ENCODE measurements at regions not wholly inside any gene's neighbourhood (a gene's known extent, or its start where the extent isn't known, plus 50 kb on each side); places are given as distances from the start of the nearest gene placed in this dataset.
A peak's percentile ranks its signal among the peaks of the same experiment; 100 is the strongest.

- TF ChIP-seq CTCF (conservative IDR thresholded peaks at IDR 0.05) = no peak
- Mint-ChIP-seq H3K4me3 (no peak overlapping the region), H3K36me3 (ENCODE audit: insufficient read depth in 1 of 3, low read depth in 3 of 3) (no peaks in the 10 kb centered on the region), H3K4me1 (no peaks in the 10 kb centered on the region), H3K27ac (no peak overlapping the region), H3K27me3 (ENCODE audit: low read depth) (no peaks in the 10 kb centered on the region; the same call in 1 of the 2 replicates), H3K9me3 (no peaks in the 10 kb centered on the region; a peak in 1 of 5 replicates)
- no peak overlapping the region for H2AK5ac ChIP-seq (ENCODE audit: insufficient read length, low read length)
- H3K9me3 ChIP-seq (ENCODE audit: control insufficient read depth, low read depth, low read length) = no peaks in the 10 kb centered on the region
- H3K79me2 ChIP-seq (ENCODE audit: insufficient read depth, low read length) = no peaks in the 10 kb centered on the region
- H3K18ac ChIP-seq (ENCODE audit: insufficient read length, low read depth, low read length) = no peak overlapping the region
- H4K8ac ChIP-seq (replicated peaks; ENCODE audit: insufficient read length, low read depth, low read length) = no peak overlapping the region
- DNase-seq = no peak
- H3K27ac ChIP-seq (ENCODE audit: insufficient read length, low read depth, low read length) = no peak overlapping the region
- H3K4me2 ChIP-seq (ENCODE audit: insufficient read depth, insufficient read length, low read length) = no peak overlapping the region
- H3K9ac ChIP-seq (ENCODE audit: extremely low read depth, insufficient read length, low read length) = no peak overlapping the region
- no peak overlapping the region for H2BK12ac ChIP-seq (ENCODE audit: insufficient read length, low read depth, low read length)
- H2BK120ac ChIP-seq (ENCODE audit: low read depth, low read length, poor library complexity, severe bottlenecking) = no peak overlapping the region
- H2BK20ac ChIP-seq (ENCODE audit: low read depth, low read length, poor library complexity, severe bottlenecking) = no peak overlapping the region
- H3K79me1 ChIP-seq (ENCODE audit: insufficient read depth, low read depth, low read length, poor library complexity, severe bottlenecking) = no peaks in the 10 kb centered on the region
- H3K4me1 ChIP-seq (ENCODE audit: insufficient read depth, low read length) = no peaks in the 10 kb centered on the region
- H3K23ac ChIP-seq (ENCODE audit: insufficient read length, low read depth, low read length) = no peak overlapping the region
- H2AFZ ChIP-seq (ENCODE audit: low read length) = no peak overlapping the region
- H2BK5ac ChIP-seq (ENCODE audit: insufficient read length, low read length) = no peak overlapping the region
- no peaks in the 10 kb centered on the region for H4K20me1 ChIP-seq (ENCODE audit: control insufficient read depth, insufficient read depth, insufficient read length)
- H4K5ac ChIP-seq (ENCODE audit: insufficient read length, low read depth, low read length) = no peak overlapping the region
- no peak overlapping the region for H2BK15ac ChIP-seq (ENCODE audit: low read depth, low read length)
- 0 out of 2 replicates have a peak overlapping the region, but pooled peaks have one; percentile 24 for H3K14ac ChIP-seq (ENCODE audit: insufficient read depth, low read length)
- no peak overlapping the region for H3K4ac ChIP-seq (ENCODE audit: low read depth, low read length)
- no peaks in the 10 kb centered on the region for H3K23me2 ChIP-seq (ENCODE audit: insufficient read length, low read depth, low read length, poor library complexity, severe bottlenecking)
- H3T11ph ChIP-seq (ENCODE audit: low read length) = no peak overlapping the region
- no CpG with 5 or more reads among the region's 14 CpGs for whole genome bisulfite sequencing (ENCODE audit: extremely low coverage, insufficient read length, low lambda C conversion rate)
- H3K27me3 ChIP-seq (ENCODE audit: insufficient read depth, low read length) = no peaks in the 10 kb centered on the region
- H3K56ac ChIP-seq (ENCODE audit: insufficient read length, low read depth, low read length) = no peak overlapping the region
- no peak overlapping the region for H4K91ac ChIP-seq (ENCODE audit: insufficient read length, low read depth, low read length)
Observed at GRCh38 chr10:4457597-4457996, 368.4 kb upstream of the AKR1E2 start.
